ENCODE measurements at regions not wholly inside any gene's neighbourhood (a gene's known extent, or its start where the extent isn't known, plus 50 kb on each side); places are given as distances from the start of the nearest gene placed in this dataset.

- TF ChIP-seq ZNF274 (IDR thresholded peaks at IDR 0.05; ENCODE audit: low read depth, low read length): no peak
- no peak for TF ChIP-seq SUZ12 (IDR thresholded peaks at IDR 0.05; ENCODE audit: extremely low read depth, insufficient read depth, insufficient read length)
Observed at GRCh38 chr13:106212386-106213010, 323.0 kb downstream of the EFNB2 start.
